ENCODE measurements at regions not wholly inside any gene's neighbourhood (a gene's known extent, or its start where the extent isn't known, plus 50 kb on each side); places are given as distances from the start of the nearest gene placed in this dataset.

DNA sequence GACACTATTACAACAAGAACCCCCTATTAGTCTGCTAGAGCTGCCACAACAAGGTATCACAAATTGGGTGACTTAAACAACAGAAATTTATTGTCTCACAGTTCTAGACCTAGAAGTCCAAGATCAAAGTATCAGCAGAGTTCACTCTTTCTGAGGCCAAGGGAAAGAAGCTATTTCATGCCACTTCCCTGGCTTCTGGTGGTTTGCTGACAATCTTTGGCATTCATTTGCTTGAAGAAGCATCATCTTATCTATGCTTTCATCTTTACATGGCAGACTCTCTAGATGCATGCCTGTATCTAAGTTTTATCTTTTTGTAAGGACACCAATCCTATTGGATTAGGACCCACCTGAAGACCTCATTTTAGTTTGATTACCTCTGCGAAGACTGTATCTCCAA is 296.8 kb upstream of the MARCKS start:
- no peaks in the 10 kb centered on the region for H3K27me3 ChIP-seq
- no peak for DNase-seq
- intact Hi-C loops (cut with DNase I) = loop anchor here in 5 of 10 donors (5.0 to 10.0 kb wide), 2 partner anchors 294 to 297 kb away; partner anchors contain the start of gene MARCKS (in 5 of the 5)
- ATAC-seq = no peak
- 98 to 100% methylated on average over 1 of the region's 1 CpG for WGBS, 2 donors
- H3K4me1 ChIP-seq = peaks cover 2 to 27% (median 21%) of the 10 kb centered on the region in 9 donors
- H3K36me3 ChIP-seq = no peaks in the 10 kb centered on the region
- no peaks in the 10 kb centered on the region for H3K9me3 ChIP-seq
- no peak overlapping the region for H3K4me3 ChIP-seq
- no peak overlapping the region for H3K27ac ChIP-seq
- no peak for TF ChIP-seq CTCF (IDR thresholded peaks at IDR 0.05)

GRCh38 chr6:113560908-113561307 is 296.2 kb upstream of the MARCKS start:
- Histone ChIP-seq H3K9me3 (no peaks in the 10 kb centered on the region), H3K27me3 (no peaks in the 10 kb centered on the region), H3K4me3 (no peak overlapping the region), H3K36me3 (no peaks in the 10 kb centered on the region), H3K27ac (no peak overlapping the region), H3K4me1 (peaks cover 4 to 29% (median 23%) of the 10 kb centered on the region in 9 donors)
- DNase-seq (no peak), ATAC-seq (no peak)
- TF ChIP-seq CTCF (IDR thresholded peaks at IDR 0.05) = no peak
- intact Hi-C loops (cut with DNase I) = loop anchor here in 5 of 10 donors (5.0 to 10.0 kb wide), 2 partner anchors 294 to 296 kb away; partner anchors contain the start of gene MARCKS (in 5 of the 5)

DNA sequence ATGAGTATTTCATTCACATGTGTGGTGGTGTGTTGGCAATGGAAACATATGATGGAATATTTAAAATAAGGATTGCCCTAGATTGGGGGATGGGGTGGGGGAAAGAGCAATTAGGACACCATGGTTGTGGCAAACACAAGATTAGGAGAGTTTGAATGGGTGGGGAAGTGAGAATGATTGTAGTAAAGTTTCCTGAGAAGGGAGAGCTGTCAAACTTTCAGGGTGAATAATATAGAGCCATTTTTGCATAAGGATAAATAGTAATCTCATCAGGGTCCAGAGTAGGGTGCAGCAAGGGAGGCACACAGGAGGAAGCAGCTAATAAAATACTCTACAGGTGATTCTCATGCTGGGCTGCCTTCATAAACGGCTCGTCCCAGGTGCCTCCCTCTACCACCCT is 294.9 kb upstream of the MARCKS start:
- TF ChIP-seq CTCF (IDR thresholded peaks at IDR 0.05) = no peak
- Histone ChIP-seq H3K4me1 (peaks cover 4 to 29% (median 23%) of the 10 kb centered on the region in 9 donors), H3K27me3 (no peaks in the 10 kb centered on the region), H3K27ac (no peak overlapping the region), H3K4me3 (no peak overlapping the region), H3K9me3 (no peaks in the 10 kb centered on the region), H3K36me3 (no peaks in the 10 kb centered on the region)
- WGBS, 2 donors = 91 to 93% methylated on average over 2 of the region's 2 CpGs
- intact Hi-C loops (cut with DNase I) = loop anchor here in 5 of 10 donors (5.0 to 10.0 kb wide), 2 partner anchors 293 to 295 kb away; partner anchors contain the start of gene MARCKS (in 5 of the 5)
- no peak for ATAC-seq
- no peak for DNase-seq

DNA sequence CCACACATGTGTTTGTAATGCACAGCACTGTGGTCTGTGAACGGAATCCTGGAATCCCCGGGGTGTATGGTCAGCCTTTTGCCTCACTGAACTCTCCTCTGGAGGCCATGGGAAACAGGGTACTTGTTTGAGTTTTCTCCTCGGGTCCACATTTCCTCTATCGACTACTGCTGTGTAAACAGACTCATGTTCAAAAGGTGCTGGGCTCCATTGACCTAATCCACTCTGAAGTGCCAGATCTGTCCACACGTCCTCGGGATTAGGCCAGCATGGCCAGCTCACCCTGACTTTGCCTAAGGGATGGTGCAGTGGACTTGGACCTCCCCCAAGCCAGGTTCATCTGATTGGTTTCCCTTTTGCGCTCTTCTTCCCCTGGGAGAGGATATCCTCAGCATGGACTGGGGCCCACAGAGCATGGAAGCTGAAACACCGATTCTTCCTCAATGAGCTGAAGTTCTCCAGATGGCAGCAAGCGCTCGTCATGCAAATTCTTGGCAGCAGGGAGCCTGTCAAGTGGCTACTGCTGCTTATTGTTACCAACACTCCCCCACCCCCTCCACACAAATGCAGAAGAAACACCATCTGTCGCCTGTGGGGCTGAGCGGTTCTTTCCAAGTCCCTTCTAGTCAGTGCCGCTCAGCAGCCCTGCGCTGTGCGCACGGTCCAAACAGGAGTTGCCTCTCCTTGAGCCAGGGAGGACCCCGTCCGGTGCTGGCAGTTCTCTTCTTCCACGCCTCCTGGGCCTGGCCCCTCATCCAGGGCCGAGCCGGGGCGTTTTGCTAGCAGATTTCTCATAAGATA is 292.6 kb upstream of the MARCKS start:
- Histone ChIP-seq H3K9me3 (no peaks in the 10 kb centered on the region), H3K27ac (peak overlapping the region; percentile 16 to 86 (median 77)), H3K36me3 (no peaks in the 10 kb centered on the region), H3K4me3 (peak overlapping the region in 9 of 10 donors; percentile 13 to 48 (median 36)), H3K4me1 (peaks cover 4 to 18% (median 14%) of the 10 kb centered on the region in 9 donors), H3K27me3 (no peaks in the 10 kb centered on the region)
- intact Hi-C loops (cut with DNase I) = loop anchor here in 9 of 10 donors (2.0 to 10.0 kb wide), 6 partner anchors 70 to 294 kb away; partner anchors contain the start of gene MARCKS (in 7 of the 9)
- DNase-seq = peak; percentile 80 to 93
- ATAC-seq = peak; percentile 98 to 100 (median 98)
- peak in 7 of 9 donors; percentile 12 to 46 (median 29) for TF ChIP-seq CTCF (IDR thresholded peaks at IDR 0.05)
- 2 to 4% methylated on average over 22 of the region's 22 CpGs for WGBS, 2 donors
